ENCODE measurements at regions not wholly inside any gene's neighbourhood (a gene's known extent, or its start where the extent isn't known, plus 50 kb on each side); places are given as distances from the start of the nearest gene placed in this dataset.

DNA sequence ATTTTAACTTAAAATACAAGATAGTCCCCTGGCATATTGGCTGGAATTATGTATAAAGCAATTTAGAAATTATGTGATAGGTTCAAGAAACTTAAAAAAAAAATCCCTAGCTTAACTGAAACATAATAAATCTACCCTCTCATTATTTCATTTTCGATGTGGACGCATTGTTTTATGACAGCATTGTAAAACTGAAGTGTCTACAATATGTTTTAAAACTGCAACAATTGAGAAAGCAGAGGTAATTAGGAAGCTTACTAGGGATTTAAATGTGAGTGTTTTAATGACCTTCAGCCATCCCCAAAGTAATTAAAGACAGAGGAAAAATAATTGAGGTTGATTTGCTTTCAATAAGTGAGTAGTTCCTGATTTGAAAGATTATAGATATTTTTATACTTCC is 776.0 kb downstream of the TBC1D32 start:
- H3K27me3 Mint-ChIP-seq (ENCODE audit: insufficient read depth, low read depth, poor library complexity) = peaks cover 2% of the 10 kb centered on the region
- H3K36me3 Mint-ChIP-seq (ENCODE audit: low read depth) = no peaks in the 10 kb centered on the region
- Histone ChIP-seq H3K27ac (ENCODE audit: low read depth) (no peak overlapping the region), H4K20me1 (replicated peaks; ENCODE audit: insufficient read depth) (no peaks in the 10 kb centered on the region), H2AFZ (no peak overlapping the region), H3F3A (replicated peaks; ENCODE audit: low read depth) (no peaks in the 10 kb centered on the region), H3K4me3 (no peak overlapping the region), H3K36me3 (ENCODE audit: insufficient read depth) (no peaks in the 10 kb centered on the region), H3K4me1 (ENCODE audit: insufficient read depth) (peaks cover 7% of the 10 kb centered on the region), H3K4me2 (no peak overlapping the region), H3K79me2 (replicated peaks; ENCODE audit: insufficient read depth) (no peaks in the 10 kb centered on the region), H3K9me2 (ENCODE audit: insufficient read depth) (no peaks in the 10 kb centered on the region), H3K27me3 (ENCODE audit: insufficient read depth) (no peaks in the 10 kb centered on the region)
- H3K27ac Mint-ChIP-seq = no peak overlapping the region
- no peak overlapping the region for H3K4me3 Mint-ChIP-seq
- no peaks in the 10 kb centered on the region for H3K9me3 Mint-ChIP-seq
- TF ChIP-seq, protein P1, sequence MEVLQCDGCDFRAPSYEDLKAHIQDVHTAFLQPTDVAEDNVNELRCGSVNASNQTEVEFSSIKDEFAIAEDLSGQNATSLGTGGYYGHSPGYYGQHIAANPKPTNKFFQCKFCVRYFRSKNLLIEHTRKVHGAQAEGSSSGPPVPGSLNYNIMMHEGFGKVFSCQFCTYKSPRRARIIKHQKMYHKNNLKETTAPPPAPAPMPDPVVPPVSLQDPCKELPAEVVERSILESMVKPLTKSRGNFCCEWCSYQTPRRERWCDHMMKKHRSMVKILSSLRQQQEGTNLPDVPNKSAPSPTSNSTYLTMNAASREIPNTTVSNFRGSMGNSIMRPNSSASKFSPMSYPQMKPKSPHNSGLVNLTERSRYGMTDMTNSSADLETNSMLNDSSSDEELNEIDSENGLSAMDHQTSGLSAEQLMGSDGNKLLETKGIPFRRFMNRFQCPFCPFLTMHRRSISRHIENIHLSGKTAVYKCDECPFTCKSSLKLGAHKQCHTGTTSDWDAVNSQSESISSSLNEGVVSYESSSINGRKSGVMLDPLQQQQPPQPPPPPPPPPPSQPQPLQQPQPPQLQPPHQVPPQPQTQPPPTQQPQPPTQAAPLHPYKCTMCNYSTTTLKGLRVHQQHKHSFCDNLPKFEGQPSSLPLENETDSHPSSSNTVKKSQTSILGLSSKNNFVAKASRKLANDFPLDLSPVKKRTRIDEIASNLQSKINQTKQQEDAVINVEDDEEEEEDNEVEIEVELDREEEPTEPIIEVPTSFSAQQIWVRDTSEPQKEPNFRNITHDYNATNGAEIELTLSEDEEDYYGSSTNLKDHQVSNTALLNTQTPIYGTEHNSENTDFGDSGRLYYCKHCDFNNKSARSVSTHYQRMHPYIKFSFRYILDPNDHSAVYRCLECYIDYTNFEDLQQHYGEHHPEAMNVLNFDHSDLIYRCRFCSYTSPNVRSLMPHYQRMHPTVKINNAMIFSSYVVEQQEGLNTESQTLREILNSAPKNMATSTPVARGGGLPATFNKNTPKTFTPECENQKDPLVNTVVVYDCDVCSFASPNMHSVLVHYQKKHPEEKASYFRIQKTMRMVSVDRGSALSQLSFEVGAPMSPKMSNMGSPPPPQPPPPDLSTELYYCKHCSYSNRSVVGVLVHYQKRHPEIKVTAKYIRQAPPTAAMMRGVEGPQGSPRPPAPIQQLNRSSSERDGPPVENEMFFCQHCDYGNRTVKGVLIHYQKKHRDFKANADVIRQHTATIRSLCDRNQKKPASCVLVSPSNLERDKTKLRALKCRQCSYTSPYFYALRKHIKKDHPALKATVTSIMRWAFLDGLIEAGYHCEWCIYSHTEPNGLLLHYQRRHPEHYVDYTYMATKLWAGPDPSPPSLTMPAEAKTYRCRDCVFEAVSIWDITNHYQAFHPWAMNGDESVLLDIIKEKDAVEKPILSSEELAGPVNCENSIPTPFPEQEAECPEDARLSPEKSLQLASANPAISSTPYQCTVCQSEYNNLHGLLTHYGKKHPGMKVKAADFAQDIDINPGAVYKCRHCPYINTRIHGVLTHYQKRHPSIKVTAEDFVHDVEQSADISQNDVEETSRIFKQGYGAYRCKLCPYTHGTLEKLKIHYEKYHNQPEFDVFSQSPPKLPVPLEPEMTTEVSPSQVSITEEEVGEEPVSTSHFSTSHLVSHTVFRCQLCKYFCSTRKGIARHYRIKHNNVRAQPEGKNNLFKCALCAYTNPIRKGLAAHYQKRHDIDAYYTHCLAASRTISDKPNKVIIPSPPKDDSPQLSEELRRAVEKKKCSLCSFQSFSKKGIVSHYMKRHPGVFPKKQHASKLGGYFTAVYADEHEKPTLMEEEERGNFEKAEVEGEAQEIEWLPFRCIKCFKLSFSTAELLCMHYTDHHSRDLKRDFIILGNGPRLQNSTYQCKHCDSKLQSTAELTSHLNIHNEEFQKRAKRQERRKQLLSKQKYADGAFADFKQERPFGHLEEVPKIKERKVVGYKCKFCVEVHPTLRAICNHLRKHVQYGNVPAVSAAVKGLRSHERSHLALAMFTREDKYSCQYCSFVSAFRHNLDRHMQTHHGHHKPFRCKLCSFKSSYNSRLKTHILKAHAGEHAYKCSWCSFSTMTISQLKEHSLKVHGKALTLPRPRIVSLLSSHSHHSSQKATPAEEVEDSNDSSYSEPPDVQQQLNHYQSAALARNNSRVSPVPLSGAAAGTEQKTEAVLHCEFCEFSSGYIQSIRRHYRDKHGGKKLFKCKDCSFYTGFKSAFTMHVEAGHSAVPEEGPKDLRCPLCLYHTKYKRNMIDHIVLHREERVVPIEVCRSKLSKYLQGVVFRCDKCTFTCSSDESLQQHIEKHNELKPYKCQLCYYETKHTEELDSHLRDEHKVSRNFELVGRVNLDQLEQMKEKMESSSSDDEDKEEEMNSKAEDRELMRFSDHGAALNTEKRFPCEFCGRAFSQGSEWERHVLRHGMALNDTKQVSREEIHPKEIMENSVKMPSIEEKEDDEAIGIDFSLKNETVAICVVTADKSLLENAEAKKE (CRISPR knock-in tag; IDR thresholded peaks at IDR 0.05) = no peak
- TF ChIP-seq STAT1 (IDR thresholded peaks at IDR 0.05; ENCODE audit: unreplicated experiment) (no peak), EZH2phosphoT487 (IDR thresholded peaks at IDR 0.05; ENCODE audit: unreplicated experiment) (no peak), JUNB (IDR thresholded peaks at IDR 0.05; ENCODE audit: unreplicated experiment) (no peak), CREB1 (CRISPR knock-in tag; IDR thresholded peaks at IDR 0.05; ENCODE audit: low read depth) (no peak), EZH2 (IDR thresholded peaks at IDR 0.05; ENCODE audit: low read depth, unreplicated experiment) (no peak), ZNF331 (CRISPR knock-in tag; IDR thresholded peaks at IDR 0.05; ENCODE audit: low read depth) (no peak), POLR2AphosphoS5 (IDR thresholded peaks at IDR 0.05; ENCODE audit: low read depth) (no peak), NANOG (IDR thresholded peaks at IDR 0.05; ENCODE audit: borderline replicate concordance) (no peak), ZNF114 (CRISPR knock-in tag; IDR thresholded peaks at IDR 0.05) (no peak)
- TF ChIP-seq, protein P2, sequence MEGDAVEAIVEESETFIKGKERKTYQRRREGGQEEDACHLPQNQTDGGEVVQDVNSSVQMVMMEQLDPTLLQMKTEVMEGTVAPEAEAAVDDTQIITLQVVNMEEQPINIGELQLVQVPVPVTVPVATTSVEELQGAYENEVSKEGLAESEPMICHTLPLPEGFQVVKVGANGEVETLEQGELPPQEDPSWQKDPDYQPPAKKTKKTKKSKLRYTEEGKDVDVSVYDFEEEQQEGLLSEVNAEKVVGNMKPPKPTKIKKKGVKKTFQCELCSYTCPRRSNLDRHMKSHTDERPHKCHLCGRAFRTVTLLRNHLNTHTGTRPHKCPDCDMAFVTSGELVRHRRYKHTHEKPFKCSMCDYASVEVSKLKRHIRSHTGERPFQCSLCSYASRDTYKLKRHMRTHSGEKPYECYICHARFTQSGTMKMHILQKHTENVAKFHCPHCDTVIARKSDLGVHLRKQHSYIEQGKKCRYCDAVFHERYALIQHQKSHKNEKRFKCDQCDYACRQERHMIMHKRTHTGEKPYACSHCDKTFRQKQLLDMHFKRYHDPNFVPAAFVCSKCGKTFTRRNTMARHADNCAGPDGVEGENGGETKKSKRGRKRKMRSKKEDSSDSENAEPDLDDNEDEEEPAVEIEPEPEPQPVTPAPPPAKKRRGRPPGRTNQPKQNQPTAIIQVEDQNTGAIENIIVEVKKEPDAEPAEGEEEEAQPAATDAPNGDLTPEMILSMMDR (conservative IDR thresholded peaks at IDR 0.05; ENCODE audit: low read depth in 2 of 2) = no peak
- TF ChIP-seq, protein P3, sequence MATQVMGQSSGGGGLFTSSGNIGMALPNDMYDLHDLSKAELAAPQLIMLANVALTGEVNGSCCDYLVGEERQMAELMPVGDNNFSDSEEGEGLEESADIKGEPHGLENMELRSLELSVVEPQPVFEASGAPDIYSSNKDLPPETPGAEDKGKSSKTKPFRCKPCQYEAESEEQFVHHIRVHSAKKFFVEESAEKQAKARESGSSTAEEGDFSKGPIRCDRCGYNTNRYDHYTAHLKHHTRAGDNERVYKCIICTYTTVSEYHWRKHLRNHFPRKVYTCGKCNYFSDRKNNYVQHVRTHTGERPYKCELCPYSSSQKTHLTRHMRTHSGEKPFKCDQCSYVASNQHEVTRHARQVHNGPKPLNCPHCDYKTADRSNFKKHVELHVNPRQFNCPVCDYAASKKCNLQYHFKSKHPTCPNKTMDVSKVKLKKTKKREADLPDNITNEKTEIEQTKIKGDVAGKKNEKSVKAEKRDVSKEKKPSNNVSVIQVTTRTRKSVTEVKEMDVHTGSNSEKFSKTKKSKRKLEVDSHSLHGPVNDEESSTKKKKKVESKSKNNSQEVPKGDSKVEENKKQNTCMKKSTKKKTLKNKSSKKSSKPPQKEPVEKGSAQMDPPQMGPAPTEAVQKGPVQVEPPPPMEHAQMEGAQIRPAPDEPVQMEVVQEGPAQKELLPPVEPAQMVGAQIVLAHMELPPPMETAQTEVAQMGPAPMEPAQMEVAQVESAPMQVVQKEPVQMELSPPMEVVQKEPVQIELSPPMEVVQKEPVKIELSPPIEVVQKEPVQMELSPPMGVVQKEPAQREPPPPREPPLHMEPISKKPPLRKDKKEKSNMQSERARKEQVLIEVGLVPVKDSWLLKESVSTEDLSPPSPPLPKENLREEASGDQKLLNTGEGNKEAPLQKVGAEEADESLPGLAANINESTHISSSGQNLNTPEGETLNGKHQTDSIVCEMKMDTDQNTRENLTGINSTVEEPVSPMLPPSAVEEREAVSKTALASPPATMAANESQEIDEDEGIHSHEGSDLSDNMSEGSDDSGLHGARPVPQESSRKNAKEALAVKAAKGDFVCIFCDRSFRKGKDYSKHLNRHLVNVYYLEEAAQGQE (IDR thresholded peaks at IDR 0.05; ENCODE audit: unreplicated experiment) = no peak
- TF ChIP-seq, protein P4, sequence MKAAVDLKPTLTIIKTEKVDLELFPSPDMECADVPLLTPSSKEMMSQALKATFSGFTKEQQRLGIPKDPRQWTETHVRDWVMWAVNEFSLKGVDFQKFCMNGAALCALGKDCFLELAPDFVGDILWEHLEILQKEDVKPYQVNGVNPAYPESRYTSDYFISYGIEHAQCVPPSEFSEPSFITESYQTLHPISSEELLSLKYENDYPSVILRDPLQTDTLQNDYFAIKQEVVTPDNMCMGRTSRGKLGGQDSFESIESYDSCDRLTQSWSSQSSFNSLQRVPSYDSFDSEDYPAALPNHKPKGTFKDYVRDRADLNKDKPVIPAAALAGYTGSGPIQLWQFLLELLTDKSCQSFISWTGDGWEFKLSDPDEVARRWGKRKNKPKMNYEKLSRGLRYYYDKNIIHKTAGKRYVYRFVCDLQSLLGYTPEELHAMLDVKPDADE (IDR thresholded peaks at IDR 0.05) = no peak
- no peak for ATAC-seq
- peaks cover 12% of the 10 kb centered on the region; the same call in 2 of the 3 replicates for H3K4me1 Mint-ChIP-seq
- DNase-seq (ENCODE audit: low spot score) = no peak
